UCSD-AML1 (cell line): ENCODE measurements at regions not wholly inside any gene's neighbourhood (a gene's known extent, or its start where the extent isn't known, plus 50 kb on each side); places are given as distances from the start of the nearest gene placed in this dataset.
"Not testable (repeated sequence)": the region's sequence is repeated elsewhere in the genome, so short reads cannot be mapped to it uniquely, and the experiment has no call there.

Experiments
- DNase-seq: peaks from one replicate; lab custom pipeline; 2025; ENCODE audit not compliant: unreplicated experiment; lab: John Stamatoyannopoulos, UW

- no peak for DNase-seq
Measured at GRCh38 chr5:128791312-128791711, 174.0 kb upstream of the SLC27A6 start.

GRCh38 chr5:128796506-128796905, 168.8 kb upstream of the SLC27A6 start:
- no peak for DNase-seq

GRCh38 chr5:128798871-128799270, 166.4 kb upstream of the SLC27A6 start:
- DNase-seq: no peak

GRCh38 chr5:128799945-128800344, 165.3 kb upstream of the SLC27A6 start:
- DNase-seq: no peak

GRCh38 chr5:128800377-128800776, 164.9 kb upstream of the SLC27A6 start:
- no peak for DNase-seq

- DNase-seq: no peak
Measured at GRCh38 chr5:128813317-128814070, 151.8 kb upstream of the SLC27A6 start.

GRCh38 chr5:128815201-128815600, 150.1 kb upstream of the SLC27A6 start:
- DNase-seq: no peak

GRCh38 chr5:128825826-128826225, 139.5 kb upstream of the SLC27A6 start:
- no peak for DNase-seq

GRCh38 chr5:128826275-128826674, 139.0 kb upstream of the SLC27A6 start:
- no peak for DNase-seq

- no peak for DNase-seq
Measured at GRCh38 chr5:128836571-128836970, 128.7 kb upstream of the SLC27A6 start.

- no peak for DNase-seq
Measured at GRCh38 chr5:128838623-128839022, 126.7 kb upstream of the SLC27A6 start.

GRCh38 chr5:128842241-128842640, 123.0 kb upstream of the SLC27A6 start:
- DNase-seq: no peak

GRCh38 chr5:128844354-128844923, 120.8 kb upstream of the SLC27A6 start:
- DNase-seq: no peak

GRCh38 chr5:128850049-128850448, 115.2 kb upstream of the SLC27A6 start:
- no peak for DNase-seq

- DNase-seq: no peak
Measured at GRCh38 chr5:128854931-128855330, 110.4 kb upstream of the SLC27A6 start.

- no peak for DNase-seq
Measured at GRCh38 chr5:128857076-128857677, 108.1 kb upstream of the SLC27A6 start.

- no peak for DNase-seq
Measured at GRCh38 chr5:128858995-128859394, 106.3 kb upstream of the SLC27A6 start.

- DNase-seq: not testable (repeated sequence)
Measured at GRCh38 chr5:128861155-128861554, 104.1 kb upstream of the SLC27A6 start.

GRCh38 chr5:128869970-128870369, 95.3 kb upstream of the SLC27A6 start:
- no peak for DNase-seq

GRCh38 chr5:128870373-128870772, 94.9 kb upstream of the SLC27A6 start:
- no peak for DNase-seq

- DNase-seq: no peak
Measured at GRCh38 chr5:128870923-128871322, 94.4 kb upstream of the SLC27A6 start.
